Dermis blood vessel endothelial cell (primary cell): ENCODE measurements at regions not wholly inside any gene's neighbourhood (a gene's known extent, or its start where the extent isn't known, plus 50 kb on each side); places are given as distances from the start of the nearest gene placed in this dataset.
A peak's percentile ranks its signal among the peaks of the same experiment; 100 is the strongest.
"Not testable (repeated sequence)": the region's sequence is repeated elsewhere in the genome, so short reads cannot be mapped to it uniquely, and the experiment has no call there.

Experiments
- DNase-seq: peaks from one replicate; pipeline ENCODE4 v3.0.0; 2010

GRCh38 chr1:244758708-244759107 is 76.8 kb upstream of the COX20 start:
- DNase-seq = no peak

- DNase-seq = no peak
These were observed 76.3 kb upstream of the COX20 start for GRCh38 chr1:244759158-244759557.

- DNase-seq = no peak
These were observed 75.0 kb upstream of the COX20 start for GRCh38 chr1:244760471-244760870.

- no peak for DNase-seq
These were observed 74.2 kb upstream of the COX20 start for GRCh38 chr1:244761279-244761678.

- DNase-seq = no peak
These were observed 72.8 kb upstream of the COX20 start for GRCh38 chr1:244762629-244763028.

- DNase-seq = no peak
These were observed 67.3 kb upstream of the COX20 start for GRCh38 chr1:244768186-244768585.

GRCh38 chr1:244768804-244769203 is 66.7 kb upstream of the COX20 start:
- DNase-seq = no peak

GRCh38 chr1:244770556-244770955 is 64.9 kb upstream of the COX20 start:
- DNase-seq = not testable (repeated sequence)

- no peak for DNase-seq
These were observed 61.9 kb upstream of the COX20 start for GRCh38 chr1:244773513-244773912.

GRCh38 chr1:244776783-244777182 is 58.7 kb upstream of the COX20 start:
- DNase-seq = not testable (repeated sequence)

GRCh38 chr1:244778344-244778743 is 57.1 kb upstream of the COX20 start:
- peak; percentile 75 for DNase-seq

- no peak for DNase-seq
These were observed 56.0 kb upstream of the COX20 start for GRCh38 chr1:244779410-244779809.

- no peak for DNase-seq
These were observed 55.1 kb upstream of the COX20 start for GRCh38 chr1:244780311-244780710.

GRCh38 chr1:244782056-244782455 is 53.4 kb upstream of the COX20 start:
- DNase-seq = no peak

- no peak for DNase-seq
These were observed 52.3 kb upstream of the COX20 start for GRCh38 chr1:244783138-244783537.
